KMS-11 (cell line): ENCODE measurements at regions not wholly inside any gene's neighbourhood (a gene's known extent, or its start where the extent isn't known, plus 50 kb on each side); places are given as distances from the start of the nearest gene placed in this dataset.

Experiments used
- H2AFZ ChIP-seq: fragments of 200-600 bp; sonication (generic); 2 replicates; pipeline ENCODE4 v1.6.1; 2016; ENCODE audit warnings: antibody characterized with exemption, mixed run types, low read depth
- H3K27ac ChIP-seq: fragments of 200-600 bp; sonication (generic); 2 replicates; pipeline ENCODE4 v1.6.1; 2016; ENCODE audit warnings: mild to moderate bottlenecking, mixed run types
- H3K27me3 ChIP-seq: fragments of 200-600 bp; sonication (generic); 2 replicates; pipeline ENCODE4 v1.6.1; 2017; ENCODE audit warnings: mild to moderate bottlenecking, low read depth, mixed run types, moderate library complexity; ENCODE audit not compliant: insufficient read depth
- H3K36me3 ChIP-seq: fragments of 200-600 bp; sonication (generic); 2 replicates; pipeline ENCODE4 v1.6.1; 2017; ENCODE audit warnings: mild to moderate bottlenecking, mixed run types; ENCODE audit not compliant: insufficient read depth
- H3K4me1 ChIP-seq: fragments of 200-600 bp; sonication (generic); 2 replicates; pipeline ENCODE4 v1.6.1; 2016; ENCODE audit warnings: mild to moderate bottlenecking, low read depth, mixed run types; ENCODE audit not compliant: poor library complexity, severe bottlenecking
- H3K4me2 ChIP-seq: fragments of 200-600 bp; sonication (generic); 2 replicates; pipeline ENCODE4 v1.7.0; 2016; ENCODE audit warnings: mild to moderate bottlenecking, mixed run types
- H3K4me3 ChIP-seq: fragments of 200-600 bp; sonication (generic); IDR thresholded peaks from 2 replicates; pipeline ENCODE4 v1.6.1; 2017; ENCODE audit warnings: low read depth, low read length, mixed read lengths; ENCODE audit not compliant: insufficient read depth
- H3K79me2 ChIP-seq: fragments of 200-600 bp; sonication (generic); 2 replicates; pipeline ENCODE4 v1.6.1; 2016; ENCODE audit warnings: low read depth, mixed run types; ENCODE audit not compliant: insufficient read depth
- H3K9ac ChIP-seq: fragments of 200-600 bp; sonication (generic); 2 replicates; pipeline ENCODE4 v1.6.1; 2016; ENCODE audit warnings: mild to moderate bottlenecking, mixed run types
- H4K20me1 ChIP-seq: fragments of 200-600 bp; sonication (generic); 2 replicates; pipeline ENCODE4 v1.6.1; 2016; ENCODE audit warnings: mild to moderate bottlenecking, mixed run types; ENCODE audit not compliant: insufficient read depth
- TF ChIP-seq, protein P1 (sequence below): fragments of 200-600 bp; sonication (generic); conservative IDR thresholded peaks from 2 replicates; pipeline ENCODE4 v1.6.1; 2017; ENCODE audit warnings: low read depth, mild to moderate bottlenecking, antibody characterized with exemption, low read length, moderate library complexity, mixed read lengths

GRCh38 chr6:87916446-87916845 lies 131.2 kb upstream of the SPACA1 start:
- Histone ChIP-seq H3K27ac (peak overlapping the region; percentile 98), H3K4me1 (peaks cover 100% of the 10 kb centered on the region), H3K36me3 (no peaks in the 10 kb centered on the region), H3K9ac (peak overlapping the region; percentile 42; the same call in 1 of the 2 replicates), H3K4me3 (no peak overlapping the region), H4K20me1 (no peaks in the 10 kb centered on the region), H2AFZ (no peak overlapping the region), H3K4me2 (peak overlapping the region; percentile 88; the same call in 1 of the 2 replicates), H3K79me2 (no peaks in the 10 kb centered on the region), H3K27me3 (no peaks in the 10 kb centered on the region)
- TF ChIP-seq, protein P1, sequence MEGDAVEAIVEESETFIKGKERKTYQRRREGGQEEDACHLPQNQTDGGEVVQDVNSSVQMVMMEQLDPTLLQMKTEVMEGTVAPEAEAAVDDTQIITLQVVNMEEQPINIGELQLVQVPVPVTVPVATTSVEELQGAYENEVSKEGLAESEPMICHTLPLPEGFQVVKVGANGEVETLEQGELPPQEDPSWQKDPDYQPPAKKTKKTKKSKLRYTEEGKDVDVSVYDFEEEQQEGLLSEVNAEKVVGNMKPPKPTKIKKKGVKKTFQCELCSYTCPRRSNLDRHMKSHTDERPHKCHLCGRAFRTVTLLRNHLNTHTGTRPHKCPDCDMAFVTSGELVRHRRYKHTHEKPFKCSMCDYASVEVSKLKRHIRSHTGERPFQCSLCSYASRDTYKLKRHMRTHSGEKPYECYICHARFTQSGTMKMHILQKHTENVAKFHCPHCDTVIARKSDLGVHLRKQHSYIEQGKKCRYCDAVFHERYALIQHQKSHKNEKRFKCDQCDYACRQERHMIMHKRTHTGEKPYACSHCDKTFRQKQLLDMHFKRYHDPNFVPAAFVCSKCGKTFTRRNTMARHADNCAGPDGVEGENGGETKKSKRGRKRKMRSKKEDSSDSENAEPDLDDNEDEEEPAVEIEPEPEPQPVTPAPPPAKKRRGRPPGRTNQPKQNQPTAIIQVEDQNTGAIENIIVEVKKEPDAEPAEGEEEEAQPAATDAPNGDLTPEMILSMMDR, result no peak

DNA sequence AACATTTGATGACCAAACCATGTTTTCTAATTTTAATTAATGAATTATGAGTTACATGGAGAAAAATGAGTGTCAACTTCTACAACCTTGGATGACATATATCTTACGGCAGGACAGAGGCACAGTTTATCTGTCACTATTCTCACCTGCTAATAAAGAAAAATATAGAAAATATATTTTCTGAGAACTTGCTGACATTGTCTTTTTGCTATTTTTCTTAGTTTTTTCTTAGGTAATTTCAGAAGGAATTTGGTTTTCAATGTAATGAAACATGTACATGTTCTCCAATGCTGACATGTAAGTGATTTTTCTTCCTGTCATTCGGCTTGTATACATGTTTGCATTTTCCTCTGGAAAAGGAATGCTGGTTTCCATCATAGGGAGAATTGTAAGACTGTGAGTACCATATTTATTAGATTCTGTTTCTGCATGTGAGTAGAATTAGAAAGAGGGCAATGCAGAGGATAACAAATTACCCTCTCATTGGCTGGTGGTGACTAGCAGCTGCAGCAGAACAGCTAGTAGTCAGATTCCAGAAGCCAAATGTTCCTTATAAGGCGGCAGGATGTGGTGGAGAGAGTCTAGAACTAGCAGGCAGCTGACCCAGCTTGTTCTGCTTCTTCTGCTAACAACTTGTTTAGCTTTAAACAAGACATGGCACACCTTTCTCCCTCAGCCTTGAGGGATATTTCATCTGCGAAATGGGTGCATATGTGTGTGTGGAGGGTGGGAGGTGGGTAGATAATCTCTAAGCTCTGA lies 132.8 kb upstream of the SPACA1 start:
- peak overlapping the region; percentile 88 for H3K4me2 ChIP-seq
- no peaks in the 10 kb centered on the region for H3K79me2 ChIP-seq
- H3K4me3 ChIP-seq, result no peak overlapping the region
- H3K9ac ChIP-seq, result no peak overlapping the region
- H2AFZ ChIP-seq, result no peak overlapping the region
- peak overlapping the region; percentile 98 for H3K27ac ChIP-seq
- peaks cover 87% of the 10 kb centered on the region for H3K4me1 ChIP-seq
- no peaks in the 10 kb centered on the region for H3K27me3 ChIP-seq
- no peaks in the 10 kb centered on the region for H4K20me1 ChIP-seq
- TF ChIP-seq, protein P1, result no peak
- H3K36me3 ChIP-seq, result no peaks in the 10 kb centered on the region

GRCh38 chr6:87913974-87914373 lies 133.7 kb upstream of the SPACA1 start:
- no peak overlapping the region; the same call in 1 of the 2 replicates for H3K4me2 ChIP-seq

GRCh38 chr6:87912102-87912501 lies 135.5 kb upstream of the SPACA1 start:
- peaks cover 83% of the 10 kb centered on the region for H3K4me1 ChIP-seq
- TF ChIP-seq, protein P1, result no peak
- no peak overlapping the region for H2AFZ ChIP-seq
- no peak overlapping the region for H3K9ac ChIP-seq
- H3K36me3 ChIP-seq, result no peaks in the 10 kb centered on the region
- no peaks in the 10 kb centered on the region for H3K79me2 ChIP-seq
- peak overlapping the region; percentile 9; the same call in 1 of the 2 replicates for H3K4me2 ChIP-seq
- H4K20me1 ChIP-seq, result no peaks in the 10 kb centered on the region
- H3K27ac ChIP-seq, result no peak overlapping the region
- 0 out of 2 replicates have a peak, but pooled peaks cover 5% of the 10 kb centered on the region for H3K27me3 ChIP-seq
- no peak overlapping the region for H3K4me3 ChIP-seq

More at GRCh38 chr6:87913974-87914373, 133.7 kb upstream of the SPACA1 start:
- no peaks in the 10 kb centered on the region for H3K36me3 ChIP-seq
- H2AFZ ChIP-seq, result no peak overlapping the region
- 0 out of 2 replicates have a peak, but pooled peaks cover 3% of the 10 kb centered on the region for H3K27me3 ChIP-seq
- no peaks in the 10 kb centered on the region for H3K79me2 ChIP-seq
- peaks cover 83% of the 10 kb centered on the region for H3K4me1 ChIP-seq
- no peak overlapping the region for H3K4me3 ChIP-seq
- H3K9ac ChIP-seq, result no peak overlapping the region
- H4K20me1 ChIP-seq, result no peaks in the 10 kb centered on the region
- peak overlapping the region; percentile 98; the same call in 1 of the 2 replicates for H3K27ac ChIP-seq
- TF ChIP-seq, protein P1, result no peak
